ENCODE measurements at regions not wholly inside any gene's neighbourhood (a gene's known extent, or its start where the extent isn't known, plus 50 kb on each side); places are given as distances from the start of the nearest gene placed in this dataset.

DNA sequence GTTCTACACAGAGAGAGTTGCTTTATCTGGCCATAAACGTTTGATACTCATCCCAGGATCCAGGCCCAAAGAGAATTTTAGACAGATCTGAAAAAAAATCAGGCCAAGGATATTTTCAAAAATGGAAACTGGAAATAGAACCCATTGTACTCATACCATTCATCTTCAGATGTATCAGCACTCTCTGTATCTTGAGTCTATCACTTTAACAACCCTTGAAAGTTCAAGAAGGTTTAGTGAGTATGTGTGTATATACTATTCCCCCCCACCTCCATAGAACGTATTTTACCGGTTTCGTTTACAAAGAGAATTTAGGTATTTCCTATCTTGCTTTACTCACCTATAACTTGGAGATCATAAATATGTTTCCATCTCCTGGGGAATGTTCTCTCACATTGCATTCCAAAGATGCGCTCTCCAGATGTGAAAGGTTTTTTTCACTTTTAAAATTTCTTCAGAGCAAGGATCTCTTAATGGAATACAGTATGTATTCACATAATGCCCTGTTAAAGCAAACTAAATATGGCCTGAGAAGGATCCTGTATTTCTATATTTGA is 105.5 kb upstream of the TUT7 start:
- TF ChIP-seq, protein P1, sequence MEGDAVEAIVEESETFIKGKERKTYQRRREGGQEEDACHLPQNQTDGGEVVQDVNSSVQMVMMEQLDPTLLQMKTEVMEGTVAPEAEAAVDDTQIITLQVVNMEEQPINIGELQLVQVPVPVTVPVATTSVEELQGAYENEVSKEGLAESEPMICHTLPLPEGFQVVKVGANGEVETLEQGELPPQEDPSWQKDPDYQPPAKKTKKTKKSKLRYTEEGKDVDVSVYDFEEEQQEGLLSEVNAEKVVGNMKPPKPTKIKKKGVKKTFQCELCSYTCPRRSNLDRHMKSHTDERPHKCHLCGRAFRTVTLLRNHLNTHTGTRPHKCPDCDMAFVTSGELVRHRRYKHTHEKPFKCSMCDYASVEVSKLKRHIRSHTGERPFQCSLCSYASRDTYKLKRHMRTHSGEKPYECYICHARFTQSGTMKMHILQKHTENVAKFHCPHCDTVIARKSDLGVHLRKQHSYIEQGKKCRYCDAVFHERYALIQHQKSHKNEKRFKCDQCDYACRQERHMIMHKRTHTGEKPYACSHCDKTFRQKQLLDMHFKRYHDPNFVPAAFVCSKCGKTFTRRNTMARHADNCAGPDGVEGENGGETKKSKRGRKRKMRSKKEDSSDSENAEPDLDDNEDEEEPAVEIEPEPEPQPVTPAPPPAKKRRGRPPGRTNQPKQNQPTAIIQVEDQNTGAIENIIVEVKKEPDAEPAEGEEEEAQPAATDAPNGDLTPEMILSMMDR (IDR thresholded peaks at IDR 0.05), result no peak

DNA sequence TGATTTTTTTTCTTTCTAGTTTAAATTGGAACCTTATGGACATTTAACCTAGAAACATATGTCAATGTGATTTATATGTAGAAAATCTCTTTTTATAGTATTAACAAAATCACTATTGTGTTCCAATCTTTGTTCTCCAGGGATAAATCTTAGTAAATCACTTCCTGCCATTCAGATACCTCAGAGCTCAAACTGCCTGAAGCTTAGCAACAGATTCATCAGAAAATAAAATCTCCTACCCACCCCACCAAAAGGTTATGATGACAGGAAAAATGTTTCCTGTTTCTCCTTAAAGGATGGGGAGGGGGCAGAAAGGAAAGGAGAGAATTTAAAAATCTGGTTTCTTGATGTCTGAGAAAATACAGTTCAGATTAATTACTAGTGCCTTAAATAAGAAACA is 105.0 kb upstream of the TUT7 start:
- TF ChIP-seq, protein P1 (IDR thresholded peaks at IDR 0.05), result no peak

DNA sequence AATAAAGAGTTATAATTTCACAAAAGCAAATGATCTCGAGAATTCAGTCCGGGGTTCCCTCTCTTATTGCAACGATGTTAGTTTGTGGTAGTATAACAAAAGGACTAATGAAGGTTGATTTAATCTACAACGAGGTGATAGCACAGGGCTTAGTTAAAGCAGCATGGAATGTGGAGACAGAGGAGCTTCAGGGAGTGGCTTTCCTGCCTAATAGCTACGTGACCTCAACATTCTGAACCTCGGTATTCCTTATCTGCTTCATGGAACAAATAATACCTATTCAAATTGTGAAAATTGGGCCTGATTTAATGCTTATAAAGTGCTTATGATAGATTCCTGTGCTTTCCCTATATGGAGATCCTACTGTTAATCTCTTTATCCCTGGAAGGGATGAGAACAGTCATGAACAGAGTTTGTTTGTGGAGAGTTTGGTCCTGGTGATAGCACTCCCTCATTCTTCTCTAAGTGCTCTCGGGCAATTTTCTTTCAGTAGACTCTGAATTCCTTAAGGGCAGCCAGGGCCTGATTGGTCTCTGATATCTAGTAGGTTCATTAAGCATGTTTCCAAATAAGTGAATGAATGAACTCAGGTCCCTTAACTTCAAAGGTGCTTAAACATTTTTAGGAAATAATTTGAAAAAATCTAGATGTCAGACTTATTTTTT is 104.1 kb upstream of the TUT7 start:
- TF ChIP-seq, protein P1 (IDR thresholded peaks at IDR 0.05), result no peak

DNA sequence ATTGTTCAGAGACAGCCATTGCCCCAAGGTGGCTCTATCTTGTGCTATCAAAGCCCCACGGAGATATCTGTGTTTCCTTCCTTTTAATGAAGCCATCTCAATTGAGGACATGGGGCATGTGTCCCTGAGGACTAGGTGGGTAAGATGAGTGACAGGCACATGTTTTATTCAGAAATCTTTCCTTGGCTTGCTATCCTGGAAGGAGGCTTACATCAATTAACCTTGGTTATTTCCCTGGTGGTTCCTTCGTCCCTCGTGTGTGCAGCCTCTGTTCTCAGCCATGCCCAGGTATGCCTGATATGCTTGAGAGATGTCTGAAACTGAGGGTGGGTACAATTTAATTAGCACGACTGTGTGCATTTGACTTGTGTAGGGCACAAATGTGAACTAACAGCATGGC is 102.2 kb upstream of the TUT7 start:
- TF ChIP-seq, protein P1 (IDR thresholded peaks at IDR 0.05), result no peak

DNA sequence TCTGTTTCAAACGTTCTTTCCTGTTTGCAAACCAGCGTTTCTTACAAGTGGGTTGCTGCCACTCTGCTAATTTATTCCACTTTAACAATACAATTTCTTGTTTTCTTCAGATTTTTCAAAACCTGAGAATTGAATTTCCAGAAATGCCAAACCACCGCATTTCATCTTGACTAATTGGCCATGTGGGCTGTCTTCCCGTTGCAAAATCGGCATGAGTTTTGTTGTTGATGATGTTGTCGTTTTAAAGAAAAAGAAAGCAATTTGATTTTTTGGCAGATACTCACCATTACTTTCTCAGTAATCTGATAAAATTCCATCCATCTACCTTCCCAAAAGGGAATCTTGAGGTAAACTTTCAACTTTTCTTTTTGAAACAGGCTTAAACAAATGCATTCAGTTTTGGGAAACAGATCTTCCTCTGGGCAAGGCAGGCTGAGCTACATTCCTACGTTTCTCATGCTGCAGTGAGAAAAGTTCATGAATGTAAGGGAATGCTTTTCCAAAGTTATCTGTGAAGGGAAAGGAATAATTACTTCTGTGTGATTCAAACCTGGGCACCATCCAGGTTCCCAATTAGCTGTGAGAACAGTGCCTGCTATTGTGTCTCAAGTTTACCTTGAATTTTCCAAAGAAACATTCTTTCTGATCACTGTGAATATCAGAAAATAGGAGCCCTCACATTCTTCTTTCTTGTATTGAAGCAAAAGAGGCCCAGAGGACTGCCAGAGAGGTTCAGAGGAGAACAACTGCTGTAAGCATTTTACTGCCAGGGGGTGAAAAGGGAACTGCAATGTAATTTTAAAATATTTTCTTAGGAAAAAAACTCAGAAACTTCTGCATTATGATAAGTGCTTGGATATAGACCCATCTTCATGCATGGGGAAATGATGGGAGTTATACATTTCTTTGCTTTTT is 100.7 kb upstream of the TUT7 start:
- TF ChIP-seq, protein P1 (IDR thresholded peaks at IDR 0.05), result no peak

DNA sequence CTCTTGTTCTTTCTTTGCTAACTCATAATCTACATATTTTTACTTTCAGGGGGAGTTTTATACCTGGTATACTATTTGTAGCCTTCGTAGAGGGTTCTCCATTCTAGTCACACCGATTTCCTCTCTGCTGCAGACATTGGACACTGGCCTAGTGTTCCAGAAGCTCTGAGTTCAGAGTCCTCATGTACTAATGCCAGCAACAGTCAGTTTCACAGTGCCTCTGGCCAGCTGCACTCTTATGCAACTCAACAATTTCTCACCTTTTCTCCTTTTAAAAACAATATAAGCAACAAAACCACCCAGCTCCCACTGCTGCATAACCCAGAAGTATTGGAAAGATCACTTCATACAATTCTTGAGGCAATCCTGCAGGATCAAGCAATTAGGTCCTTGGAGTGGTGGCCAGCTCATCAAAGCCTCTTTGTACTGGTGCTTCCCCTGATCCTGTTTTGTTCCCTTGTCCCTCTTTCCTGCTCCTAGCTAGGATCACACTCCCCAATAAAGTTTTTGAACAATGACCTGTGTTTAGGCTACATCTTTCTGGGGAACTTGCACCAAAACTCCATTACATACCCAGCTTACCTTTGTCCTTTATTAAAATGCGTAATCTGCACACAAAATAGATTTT is 98.1 kb upstream of the TUT7 start:
- TF ChIP-seq, protein P1 (IDR thresholded peaks at IDR 0.05), result no peak

DNA sequence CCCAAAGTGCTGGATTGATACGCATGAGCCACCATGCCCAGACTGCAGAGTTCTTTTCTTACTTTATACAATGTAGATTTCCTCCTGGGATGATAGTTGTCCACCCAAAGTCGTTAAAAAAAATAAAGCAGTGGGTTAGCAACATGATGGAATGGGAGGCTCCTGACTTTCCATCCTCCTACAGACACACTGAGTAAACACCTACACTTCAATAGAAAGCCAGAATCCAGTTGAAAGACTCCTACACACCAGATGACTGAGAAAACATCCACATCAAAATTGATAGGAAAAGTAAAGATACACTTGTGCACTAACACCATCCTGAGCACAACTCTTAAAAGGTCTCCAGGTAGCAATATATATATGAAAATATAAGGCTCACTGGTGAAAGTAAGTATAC is 95.0 kb upstream of the TUT7 start:
- TF ChIP-seq, protein P1 (IDR thresholded peaks at IDR 0.05), result no peak
